Panc1 (cell line): ENCODE measurements at regions not wholly inside any gene's neighbourhood (a gene's known extent, or its start where the extent isn't known, plus 50 kb on each side); places are given as distances from the start of the nearest gene placed in this dataset.

Source experiments
- SIN3A ChIP-seq: IDR thresholded peaks from 2 replicates; pipeline ENCODE4 v1.6.1; 2012; ENCODE audit warnings: low read depth, mild to moderate bottlenecking, low read length, moderate library complexity, borderline replicate concordance; ENCODE audit not compliant: insufficient read depth
- TF ChIP-seq, protein P1 (sequence below): fragments of 450-650 bp; IDR thresholded peaks from 2 replicates; pipeline ENCODE4 v1.5.1; 2017; ENCODE audit warnings: mild to moderate bottlenecking
- TF ChIP-seq, protein P2 (sequence below), 2 experiments: IDR thresholded peaks; 2 replicates each; pipeline ENCODE4 v1.6.1; 2011 to 2012; ENCODE audit warnings: low read depth in 2 of 2, control low read depth in 1 of 2, low read length in 1 of 2, mild to moderate bottlenecking in 1 of 2, moderate library complexity in 1 of 2; ENCODE audit not compliant: insufficient read depth in 1 of 2

DNA sequence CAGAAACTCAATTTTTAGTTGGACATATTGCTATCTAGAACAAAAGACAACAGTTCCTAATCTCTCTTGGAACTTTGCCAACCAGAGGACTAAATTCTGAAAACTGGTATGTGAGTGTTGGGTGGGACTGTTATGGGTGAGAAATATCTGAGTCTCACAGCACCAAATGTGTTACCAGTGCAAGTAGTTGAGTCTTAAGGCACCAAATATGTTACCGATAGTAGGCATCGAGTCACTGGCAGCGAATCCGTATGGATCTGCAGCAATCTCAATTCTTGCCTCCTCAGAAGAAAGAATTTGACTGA is 575.2 kb downstream of the DACH1 start:
- TF ChIP-seq, protein P1, sequence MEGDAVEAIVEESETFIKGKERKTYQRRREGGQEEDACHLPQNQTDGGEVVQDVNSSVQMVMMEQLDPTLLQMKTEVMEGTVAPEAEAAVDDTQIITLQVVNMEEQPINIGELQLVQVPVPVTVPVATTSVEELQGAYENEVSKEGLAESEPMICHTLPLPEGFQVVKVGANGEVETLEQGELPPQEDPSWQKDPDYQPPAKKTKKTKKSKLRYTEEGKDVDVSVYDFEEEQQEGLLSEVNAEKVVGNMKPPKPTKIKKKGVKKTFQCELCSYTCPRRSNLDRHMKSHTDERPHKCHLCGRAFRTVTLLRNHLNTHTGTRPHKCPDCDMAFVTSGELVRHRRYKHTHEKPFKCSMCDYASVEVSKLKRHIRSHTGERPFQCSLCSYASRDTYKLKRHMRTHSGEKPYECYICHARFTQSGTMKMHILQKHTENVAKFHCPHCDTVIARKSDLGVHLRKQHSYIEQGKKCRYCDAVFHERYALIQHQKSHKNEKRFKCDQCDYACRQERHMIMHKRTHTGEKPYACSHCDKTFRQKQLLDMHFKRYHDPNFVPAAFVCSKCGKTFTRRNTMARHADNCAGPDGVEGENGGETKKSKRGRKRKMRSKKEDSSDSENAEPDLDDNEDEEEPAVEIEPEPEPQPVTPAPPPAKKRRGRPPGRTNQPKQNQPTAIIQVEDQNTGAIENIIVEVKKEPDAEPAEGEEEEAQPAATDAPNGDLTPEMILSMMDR = no peak
- TF ChIP-seq SIN3A = no peak
- TF ChIP-seq, protein P2, sequence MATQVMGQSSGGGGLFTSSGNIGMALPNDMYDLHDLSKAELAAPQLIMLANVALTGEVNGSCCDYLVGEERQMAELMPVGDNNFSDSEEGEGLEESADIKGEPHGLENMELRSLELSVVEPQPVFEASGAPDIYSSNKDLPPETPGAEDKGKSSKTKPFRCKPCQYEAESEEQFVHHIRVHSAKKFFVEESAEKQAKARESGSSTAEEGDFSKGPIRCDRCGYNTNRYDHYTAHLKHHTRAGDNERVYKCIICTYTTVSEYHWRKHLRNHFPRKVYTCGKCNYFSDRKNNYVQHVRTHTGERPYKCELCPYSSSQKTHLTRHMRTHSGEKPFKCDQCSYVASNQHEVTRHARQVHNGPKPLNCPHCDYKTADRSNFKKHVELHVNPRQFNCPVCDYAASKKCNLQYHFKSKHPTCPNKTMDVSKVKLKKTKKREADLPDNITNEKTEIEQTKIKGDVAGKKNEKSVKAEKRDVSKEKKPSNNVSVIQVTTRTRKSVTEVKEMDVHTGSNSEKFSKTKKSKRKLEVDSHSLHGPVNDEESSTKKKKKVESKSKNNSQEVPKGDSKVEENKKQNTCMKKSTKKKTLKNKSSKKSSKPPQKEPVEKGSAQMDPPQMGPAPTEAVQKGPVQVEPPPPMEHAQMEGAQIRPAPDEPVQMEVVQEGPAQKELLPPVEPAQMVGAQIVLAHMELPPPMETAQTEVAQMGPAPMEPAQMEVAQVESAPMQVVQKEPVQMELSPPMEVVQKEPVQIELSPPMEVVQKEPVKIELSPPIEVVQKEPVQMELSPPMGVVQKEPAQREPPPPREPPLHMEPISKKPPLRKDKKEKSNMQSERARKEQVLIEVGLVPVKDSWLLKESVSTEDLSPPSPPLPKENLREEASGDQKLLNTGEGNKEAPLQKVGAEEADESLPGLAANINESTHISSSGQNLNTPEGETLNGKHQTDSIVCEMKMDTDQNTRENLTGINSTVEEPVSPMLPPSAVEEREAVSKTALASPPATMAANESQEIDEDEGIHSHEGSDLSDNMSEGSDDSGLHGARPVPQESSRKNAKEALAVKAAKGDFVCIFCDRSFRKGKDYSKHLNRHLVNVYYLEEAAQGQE (IDR thresholded peaks at IDR 0.05; ENCODE audit: insufficient read depth in 1 of 2, low read depth in 2 of 2, low read length in 1 of 2) = no peak
